ENCODE measurements at regions not wholly inside any gene's neighbourhood (a gene's known extent, or its start where the extent isn't known, plus 50 kb on each side); places are given as distances from the start of the nearest gene placed in this dataset.

DNA sequence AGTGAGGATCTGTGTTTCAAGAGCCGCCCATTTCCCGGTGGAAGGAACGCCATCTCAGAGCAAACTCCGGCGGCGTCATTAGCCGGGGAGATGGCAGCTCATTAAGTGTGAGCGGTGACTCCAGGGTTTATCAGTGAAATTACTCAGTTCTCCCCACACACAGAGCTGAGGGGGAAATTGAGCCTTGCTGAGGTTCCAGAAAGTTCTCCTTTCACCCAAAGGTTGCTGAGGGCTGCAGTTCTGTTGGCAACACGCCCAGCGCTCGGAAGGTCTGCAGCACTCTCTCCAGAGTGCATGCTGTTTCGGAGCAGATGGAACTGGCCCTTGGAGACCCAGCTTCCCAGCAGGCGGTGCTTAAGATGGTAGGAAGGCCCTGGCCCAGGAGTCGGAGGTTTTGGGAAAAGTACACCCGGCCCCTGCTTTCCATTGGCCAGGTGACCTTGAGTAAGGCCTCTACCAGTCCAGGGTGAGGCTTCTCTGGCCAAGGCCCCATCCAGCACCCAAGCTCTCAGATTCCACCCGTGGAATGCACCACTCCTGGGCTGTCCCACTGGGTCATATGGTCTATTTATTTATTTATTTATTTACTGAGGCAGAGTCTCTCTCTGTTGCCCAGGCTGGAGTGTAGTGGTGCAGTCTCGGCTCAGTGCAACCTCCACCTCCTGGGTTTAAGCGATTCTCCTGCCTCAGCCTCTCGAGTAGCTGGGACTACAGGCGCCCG is 167.7 kb upstream of the CIBAR2 start:
- H3K36me3 ChIP-seq (ENCODE audit: control insufficient read depth, insufficient read depth, low read length), result no peaks in the 10 kb centered on the region
- TF ChIP-seq, protein P1, sequence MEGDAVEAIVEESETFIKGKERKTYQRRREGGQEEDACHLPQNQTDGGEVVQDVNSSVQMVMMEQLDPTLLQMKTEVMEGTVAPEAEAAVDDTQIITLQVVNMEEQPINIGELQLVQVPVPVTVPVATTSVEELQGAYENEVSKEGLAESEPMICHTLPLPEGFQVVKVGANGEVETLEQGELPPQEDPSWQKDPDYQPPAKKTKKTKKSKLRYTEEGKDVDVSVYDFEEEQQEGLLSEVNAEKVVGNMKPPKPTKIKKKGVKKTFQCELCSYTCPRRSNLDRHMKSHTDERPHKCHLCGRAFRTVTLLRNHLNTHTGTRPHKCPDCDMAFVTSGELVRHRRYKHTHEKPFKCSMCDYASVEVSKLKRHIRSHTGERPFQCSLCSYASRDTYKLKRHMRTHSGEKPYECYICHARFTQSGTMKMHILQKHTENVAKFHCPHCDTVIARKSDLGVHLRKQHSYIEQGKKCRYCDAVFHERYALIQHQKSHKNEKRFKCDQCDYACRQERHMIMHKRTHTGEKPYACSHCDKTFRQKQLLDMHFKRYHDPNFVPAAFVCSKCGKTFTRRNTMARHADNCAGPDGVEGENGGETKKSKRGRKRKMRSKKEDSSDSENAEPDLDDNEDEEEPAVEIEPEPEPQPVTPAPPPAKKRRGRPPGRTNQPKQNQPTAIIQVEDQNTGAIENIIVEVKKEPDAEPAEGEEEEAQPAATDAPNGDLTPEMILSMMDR (IDR thresholded peaks at IDR 0.05; ENCODE audit: insufficient read depth, low read length, poor library complexity, severe bottlenecking), result no peak
- H3K4me3 ChIP-seq (replicated peaks; ENCODE audit: low read depth, low read length), result no peak overlapping the region
- no peak for DNase-seq (ENCODE audit: extremely low read depth, insufficient read length)
- no peaks in the 10 kb centered on the region; the same call in 1 of the 2 replicates for H3K27me3 ChIP-seq (replicated peaks; ENCODE audit: control insufficient read depth, insufficient read depth, low read length)

DNA sequence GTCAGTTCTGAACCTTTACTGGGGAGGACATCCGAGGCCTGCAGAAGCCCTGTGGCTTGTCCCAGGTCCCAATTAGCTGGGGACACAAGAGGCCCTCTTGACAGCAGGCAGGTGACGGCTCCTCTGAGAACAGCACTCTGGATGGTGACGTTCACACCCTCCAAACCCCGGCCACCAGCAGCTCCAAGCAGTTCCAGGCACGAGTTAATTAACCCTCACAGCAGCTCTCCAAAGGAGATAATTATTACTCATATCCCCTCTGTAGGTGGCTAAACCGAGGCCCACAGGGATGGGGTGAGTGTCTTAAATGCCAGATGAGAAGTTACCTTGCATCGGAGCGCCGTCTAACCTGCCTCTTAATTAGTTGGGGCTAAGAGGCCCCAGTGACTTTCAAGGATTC is 168.9 kb upstream of the CIBAR2 start:
- Histone ChIP-seq H3K36me3 (ENCODE audit: control insufficient read depth, insufficient read depth, low read length) (no peaks in the 10 kb centered on the region), H3K27me3 (replicated peaks; ENCODE audit: control insufficient read depth, insufficient read depth, low read length) (no peaks in the 10 kb centered on the region; the same call in 1 of the 2 replicates), H3K4me3 (replicated peaks; ENCODE audit: low read depth, low read length) (no peak overlapping the region)
- DNase-seq (ENCODE audit: extremely low read depth, insufficient read length), result no peak
- TF ChIP-seq, protein P1 (IDR thresholded peaks at IDR 0.05; ENCODE audit: insufficient read depth, low read length, poor library complexity, severe bottlenecking), result no peak

DNA sequence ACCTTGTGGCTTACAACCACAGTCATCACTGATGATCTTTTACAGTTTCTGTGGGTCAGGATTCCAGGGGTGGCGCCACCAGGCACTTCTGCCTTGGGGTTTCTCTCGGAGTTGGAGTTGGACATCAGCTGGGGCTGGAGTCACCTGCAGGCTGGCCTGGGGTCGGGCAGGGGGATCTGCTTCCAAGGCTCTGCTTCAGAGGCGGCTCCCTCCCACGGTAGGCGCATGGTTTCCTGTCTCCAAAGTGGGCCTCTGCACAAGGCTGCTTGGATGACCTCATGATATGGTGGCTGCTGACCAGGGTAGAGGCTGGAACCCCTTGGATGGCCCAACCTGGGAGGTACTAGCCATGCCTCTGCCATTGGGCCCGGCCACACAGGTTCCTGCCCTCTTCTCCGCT is 170.6 kb upstream of the CIBAR2 start:
- no peak overlapping the region for H3K4me3 ChIP-seq (replicated peaks; ENCODE audit: low read depth, low read length)
- no peaks in the 10 kb centered on the region; the same call in 1 of the 2 replicates for H3K27me3 ChIP-seq (replicated peaks; ENCODE audit: control insufficient read depth, insufficient read depth, low read length)
- H3K36me3 ChIP-seq (ENCODE audit: control insufficient read depth, insufficient read depth, low read length), result no peaks in the 10 kb centered on the region
- DNase-seq (ENCODE audit: extremely low read depth, insufficient read length), result no peak
- TF ChIP-seq, protein P1 (IDR thresholded peaks at IDR 0.05; ENCODE audit: insufficient read depth, low read length, poor library complexity, severe bottlenecking), result no peak

DNA sequence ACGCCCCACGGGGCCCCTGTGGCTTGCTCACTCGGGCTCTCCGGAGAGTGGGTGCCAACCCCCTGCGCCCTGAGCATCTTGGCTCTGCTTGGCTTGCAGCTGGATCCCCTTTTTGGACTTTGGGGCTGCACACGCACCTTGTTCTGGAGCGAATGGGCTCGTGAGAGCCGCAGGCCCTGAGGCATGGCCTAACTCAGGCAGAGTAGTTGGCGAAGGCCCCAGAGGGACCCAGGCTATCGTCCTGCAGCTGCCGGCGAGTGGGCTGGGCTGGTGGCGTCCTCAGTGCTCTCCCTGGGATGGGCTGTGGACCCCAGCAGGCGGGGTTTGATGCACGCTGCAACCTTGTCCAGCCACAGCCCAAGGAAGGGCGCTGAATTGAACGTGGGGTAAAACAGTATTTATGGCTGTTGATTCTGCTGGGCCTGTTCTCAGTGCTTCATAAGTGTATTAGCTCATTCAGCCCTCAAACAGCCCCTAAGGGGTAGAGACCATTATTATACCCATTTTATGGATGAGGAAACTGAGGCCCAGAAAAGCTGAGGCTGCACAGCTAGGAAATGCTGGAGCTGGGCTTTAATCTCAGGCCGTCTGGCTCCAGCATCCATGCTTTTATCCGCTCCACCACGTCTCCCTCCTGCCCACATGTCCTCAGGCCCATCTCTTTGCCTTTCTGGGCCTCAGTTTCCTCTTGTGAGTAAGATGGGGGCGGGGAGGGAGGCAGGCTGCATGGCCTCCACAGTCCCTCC is 171.2 kb upstream of the CIBAR2 start:
- Histone ChIP-seq H3K4me3 (replicated peaks; ENCODE audit: low read depth, low read length) (no peak overlapping the region), H3K27me3 (replicated peaks; ENCODE audit: control insufficient read depth, insufficient read depth, low read length) (no peaks in the 10 kb centered on the region; the same call in 1 of the 2 replicates), H3K36me3 (ENCODE audit: control insufficient read depth, insufficient read depth, low read length) (no peaks in the 10 kb centered on the region)
- TF ChIP-seq, protein P1 (IDR thresholded peaks at IDR 0.05; ENCODE audit: insufficient read depth, low read length, poor library complexity, severe bottlenecking), result no peak
- DNase-seq (ENCODE audit: extremely low read depth, insufficient read length), result no peak

DNA sequence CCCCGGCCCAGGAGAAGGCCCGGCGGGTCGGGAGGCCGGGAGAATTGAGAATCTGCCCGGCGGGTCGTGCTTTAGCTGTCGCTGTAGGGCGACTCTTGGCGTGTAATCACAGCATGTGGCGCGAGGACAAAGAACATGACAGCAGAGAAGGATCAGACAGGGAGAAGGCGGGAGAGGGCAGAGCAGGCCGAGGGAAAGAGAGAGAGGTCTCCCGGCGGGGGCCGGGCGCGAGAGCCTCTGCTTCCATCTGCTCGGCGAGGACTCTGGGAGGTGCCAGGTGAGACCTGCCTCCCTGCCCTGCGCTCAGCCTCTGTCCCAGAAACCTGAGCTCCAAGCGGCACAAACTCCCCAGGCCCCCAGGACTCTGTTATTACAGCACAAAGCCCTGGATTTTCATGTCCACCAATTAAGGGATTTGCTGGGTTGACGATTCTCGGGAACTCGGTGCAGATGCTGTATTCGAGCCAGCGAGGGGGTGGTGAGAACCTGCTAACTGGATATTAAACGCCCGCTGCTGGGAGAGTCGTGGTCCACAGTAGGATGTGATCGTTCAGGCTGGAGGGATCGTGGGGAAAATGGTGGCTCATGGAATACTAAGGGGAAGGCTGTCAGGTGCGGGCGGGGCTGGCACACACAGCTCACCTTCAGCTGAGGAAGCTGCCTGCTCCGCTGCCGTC is 172.0 kb upstream of the CIBAR2 start:
- Histone ChIP-seq H3K36me3 (ENCODE audit: control insufficient read depth, insufficient read depth, low read length) (no peaks in the 10 kb centered on the region), H3K27me3 (replicated peaks; ENCODE audit: control insufficient read depth, insufficient read depth, low read length) (no peaks in the 10 kb centered on the region; the same call in 1 of the 2 replicates), H3K4me3 (replicated peaks; ENCODE audit: low read depth, low read length) (no peak overlapping the region)
- TF ChIP-seq, protein P1 (IDR thresholded peaks at IDR 0.05; ENCODE audit: insufficient read depth, low read length, poor library complexity, severe bottlenecking), result no peak
- DNase-seq (ENCODE audit: extremely low read depth, insufficient read length), result no peak
